Endothelial cell of umbilical vein (primary cell): ENCODE measurements at regions not wholly inside any gene's neighbourhood (a gene's known extent, or its start where the extent isn't known, plus 50 kb on each side); places are given as distances from the start of the nearest gene placed in this dataset.

Source experiments
- CTCF ChIP-seq, 2 donors: IDR thresholded peaks; 1 replicate in 1 of 2; 2 replicates in 1 of 2; pipeline ENCODE4 v1.5.1; 2011; ENCODE audit warnings: low read length in 2 of 2, mild to moderate bottlenecking in 2 of 2, moderate library complexity in 2 of 2, control low read depth in 1 of 2, inconsistent platforms in 1 of 2, low read depth in 1 of 2; ENCODE audit not compliant: insufficient read depth in 1 of 2; ENCODE audit errors: extremely low read depth in 1 of 2
- EZH2 ChIP-seq: IDR thresholded peaks from 2 replicates; pipeline ENCODE4 v1.6.1; 2012; ENCODE audit warnings: borderline replicate concordance, low read depth, mild to moderate bottlenecking, moderate library complexity, low read length, inconsistent platforms; ENCODE audit not compliant: severe bottlenecking
- JUN ChIP-seq: IDR thresholded peaks from 2 replicates; pipeline ENCODE4 v1.6.1; 2011; ENCODE audit warnings: borderline replicate concordance, low read depth; ENCODE audit not compliant: insufficient read length, insufficient read depth
- MYC ChIP-seq: IDR thresholded peaks from one replicate; pipeline ENCODE4 v1.6.1; 2011; ENCODE audit warnings: mild to moderate bottlenecking, low read depth, low read length
- POLR2A ChIP-seq: IDR thresholded peaks from 2 replicates; pipeline ENCODE4 v1.6.1; 2012; ENCODE audit warnings: low read depth, mild to moderate bottlenecking, control low read depth, low read length

- TF ChIP-seq CTCF (IDR thresholded peaks at IDR 0.05; ENCODE audit: extremely low read depth in 1 of 2, insufficient read depth in 1 of 2, low read depth in 1 of 2, low read length in 2 of 2) (no peak), POLR2A (no peak), EZH2 (no peak), JUN (no peak), MYC (no peak)
These were observed 85.5 kb upstream of the FGF14 start for GRCh38 chr13:102487330-102487729.
